GM12892 (cell line): ENCODE measurements at regions not wholly inside any gene's neighbourhood (a gene's known extent, or its start where the extent isn't known, plus 50 kb on each side); places are given as distances from the start of the nearest gene placed in this dataset.

Experiments
- POLR2A ChIP-seq: IDR thresholded peaks from 2 replicates; pipeline ENCODE4 v1.6.1; 2011; ENCODE audit warnings: low read depth, low read length, control low read depth
- POLR2AphosphoS5 ChIP-seq: IDR thresholded peaks from 2 replicates; pipeline ENCODE4 v1.6.1; 2011; ENCODE audit warnings: low read depth, low read length, control low read depth
- TAF1 ChIP-seq: IDR thresholded peaks from 2 replicates; pipeline ENCODE4 v1.6.1; 2011; ENCODE audit warnings: low read depth, mild to moderate bottlenecking, control low read depth, low read length, borderline replicate concordance

DNA sequence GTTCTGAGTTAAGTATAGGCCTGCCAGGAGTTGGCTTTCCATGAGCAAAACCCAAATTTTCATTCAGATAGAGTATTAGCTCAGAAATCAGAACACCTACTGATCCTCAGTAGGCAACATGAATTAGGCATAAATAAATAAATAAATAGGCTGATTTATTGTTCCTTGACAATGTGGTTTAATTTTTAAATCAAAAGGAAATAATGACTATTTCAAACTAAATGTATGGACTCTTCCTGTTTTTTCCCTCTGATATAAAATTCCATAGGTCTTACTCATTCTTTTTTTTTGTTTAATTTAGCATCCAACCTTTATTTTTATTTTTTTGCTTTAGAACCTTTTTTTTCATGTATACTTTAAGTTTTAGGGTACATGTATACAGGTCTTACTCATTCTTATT lies 140.2 kb upstream of the ITGA6 start:
- TF ChIP-seq POLR2A (no peak), POLR2AphosphoS5 (no peak), TAF1 (no peak)
